OCI-LY3 (cell line): ENCODE measurements at regions not wholly inside any gene's neighbourhood (a gene's known extent, or its start where the extent isn't known, plus 50 kb on each side); places are given as distances from the start of the nearest gene placed in this dataset.

Experiments used
- H2AFZ ChIP-seq: fragments of 200-600, 300-600 bp; shearing (Covaris generic); 2 replicates; pipeline ENCODE4 v1.6.0; 2014; ENCODE audit warnings: antibody characterized with exemption, low read depth, low read length
- H3K27ac ChIP-seq: fragments of 200-600, 300-600 bp; sonication (generic); 2 replicates; pipeline ENCODE4 v1.5.1; 2014; ENCODE audit warnings: mild to moderate bottlenecking, low read length, moderate library complexity, mixed read lengths
- H3K27me3 ChIP-seq: fragments of 200-600, 300-600 bp; sonication (generic); 2 replicates; pipeline ENCODE4 v1.6.1; 2014; ENCODE audit warnings: low read depth, low read length, mixed read lengths
- H3K36me3 ChIP-seq: fragments of 200-600, 300-600 bp; sonication (generic); replicated peaks from 2 replicates; pipeline ENCODE3; 2014; ENCODE audit warnings: low read depth, low read length, mixed read lengths
- H3K4me1 ChIP-seq: fragments of 300-600, 200-600 bp; sonication (generic); 2 replicates; pipeline ENCODE4 v1.6.1; 2014; ENCODE audit warnings: low read length, mixed read lengths
- H3K4me2 ChIP-seq: fragments of 200-600, 300-600 bp; sonication (generic); 2 replicates; pipeline ENCODE4 v1.6.1; 2014; ENCODE audit warnings: low read length, mixed read lengths
- H3K4me3 ChIP-seq: fragments of 300-600, 200-600 bp; sonication (generic); 2 replicates; pipeline ENCODE4 v1.5.1; 2014; ENCODE audit warnings: antibody characterized with exemption, mild to moderate bottlenecking, low read length, moderate library complexity
- H3K79me2 ChIP-seq: fragments of 300-600, 200-600 bp; shearing (Covaris generic); 2 replicates; pipeline ENCODE4 v1.6.1; 2014; ENCODE audit warnings: mild to moderate bottlenecking, low read length, mixed read lengths
- H3K9ac ChIP-seq: fragments of 300-600, 200-600 bp; shearing (Covaris generic); 2 replicates; pipeline ENCODE4 v1.6.0; 2014; ENCODE audit warnings: mild to moderate bottlenecking, low read length, moderate library complexity
- H3K9me3 ChIP-seq: fragments of 200-600, 300-600 bp; shearing (Covaris generic); 2 replicates; pipeline ENCODE4 v1.6.1; 2014; ENCODE audit warnings: low read length, mixed read lengths; ENCODE audit not compliant: insufficient read depth
- H4K20me1 ChIP-seq: fragments of 200-600, 300-600 bp; sonication (generic); 2 replicates; pipeline ENCODE4 v1.6.1; 2016; ENCODE audit warnings: low read length, mixed read lengths; ENCODE audit not compliant: insufficient read depth
- CTCF ChIP-seq: fragments of 200-600, 300-600 bp; sonication (generic); IDR thresholded peaks from 2 replicates; pipeline ENCODE4 v1.5.1; 2014; ENCODE audit warnings: antibody characterized with exemption, low read length, low read depth
- EZH2phosphoT487 ChIP-seq: fragments of 200-600 bp; shearing (Covaris generic); IDR thresholded peaks from 2 replicates; pipeline ENCODE4 v1.6.1; 2018; ENCODE audit warnings: antibody characterized with exemption, mixed run types, low read depth

GRCh38 chr1:98393719-98394118 lies 267.8 kb upstream of the SNX7 start:
- Histone ChIP-seq H2AFZ (no peak overlapping the region), H3K27ac (no peak overlapping the region), H3K4me1 (no peaks in the 10 kb centered on the region), H3K4me3 (no peak overlapping the region), H3K9me3 (no peaks in the 10 kb centered on the region), H3K36me3 (no peaks in the 10 kb centered on the region), H3K4me2 (no peak overlapping the region), H3K79me2 (no peaks in the 10 kb centered on the region), H3K9ac (no peak overlapping the region), H4K20me1 (no peaks in the 10 kb centered on the region), H3K27me3 (no peaks in the 10 kb centered on the region)
- TF ChIP-seq CTCF (no peak), EZH2phosphoT487 (no peak)

- Histone ChIP-seq H3K27ac (no peak overlapping the region), H2AFZ (no peak overlapping the region), H3K9ac (no peak overlapping the region), H3K27me3 (no peaks in the 10 kb centered on the region), H3K4me1 (no peaks in the 10 kb centered on the region), H3K9me3 (no peaks in the 10 kb centered on the region), H3K36me3 (no peaks in the 10 kb centered on the region), H3K4me3 (no peak overlapping the region), H3K4me2 (no peak overlapping the region), H4K20me1 (no peaks in the 10 kb centered on the region), H3K79me2 (no peaks in the 10 kb centered on the region)
- no peak for TF ChIP-seq CTCF
- no peak for TF ChIP-seq EZH2phosphoT487
Observed at GRCh38 chr1:98391175-98391574, 270.3 kb upstream of the SNX7 start.

- Histone ChIP-seq H3K27me3 (no peaks in the 10 kb centered on the region), H3K36me3 (no peaks in the 10 kb centered on the region), H3K4me3 (no peak overlapping the region), H3K9ac (no peak overlapping the region), H3K9me3 (no peaks in the 10 kb centered on the region), H3K27ac (no peak overlapping the region), H3K4me1 (no peaks in the 10 kb centered on the region), H4K20me1 (no peaks in the 10 kb centered on the region), H3K4me2 (no peak overlapping the region), H2AFZ (no peak overlapping the region), H3K79me2 (no peaks in the 10 kb centered on the region)
- TF ChIP-seq EZH2phosphoT487 (no peak), CTCF (no peak)
Observed at GRCh38 chr1:98389809-98390208, 271.7 kb upstream of the SNX7 start.

DNA sequence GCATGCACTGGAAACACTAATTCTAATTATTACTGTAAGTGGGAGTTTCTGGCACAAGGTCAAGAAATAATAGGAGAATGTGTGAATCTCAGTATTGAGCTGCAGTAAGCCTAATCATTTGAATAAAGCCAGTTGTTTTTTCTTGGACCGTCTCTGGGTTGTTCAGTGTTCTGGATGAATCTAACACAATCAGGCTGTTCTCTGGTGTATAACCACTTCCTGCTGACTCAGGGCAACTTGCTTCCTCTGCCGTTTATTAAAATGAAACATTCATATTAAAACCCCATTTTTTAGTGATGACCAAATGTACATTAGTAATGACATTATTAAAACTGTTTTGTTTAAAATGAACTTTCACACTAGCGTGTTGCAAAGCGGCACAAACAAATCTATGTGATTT lies 273.1 kb upstream of the SNX7 start:
- H3K9me3 ChIP-seq = no peaks in the 10 kb centered on the region
- H2AFZ ChIP-seq = no peak overlapping the region
- no peak overlapping the region for H3K27ac ChIP-seq
- no peaks in the 10 kb centered on the region for H3K4me1 ChIP-seq
- H4K20me1 ChIP-seq = no peaks in the 10 kb centered on the region
- H3K9ac ChIP-seq = no peak overlapping the region
- no peak overlapping the region for H3K4me3 ChIP-seq
- TF ChIP-seq CTCF (no peak), EZH2phosphoT487 (no peak)
- H3K79me2 ChIP-seq = no peaks in the 10 kb centered on the region
- H3K4me2 ChIP-seq = no peak overlapping the region
- no peaks in the 10 kb centered on the region for H3K27me3 ChIP-seq
- H3K36me3 ChIP-seq = no peaks in the 10 kb centered on the region
